ENCODE measurements at regions not wholly inside any gene's neighbourhood (a gene's known extent, or its start where the extent isn't known, plus 50 kb on each side); places are given as distances from the start of the nearest gene placed in this dataset.

- intact Hi-C loops (cut with DNase I; ENCODE audit: low total_unique reads) = no loop called here
- Histone ChIP-seq H3K27ac (no peak overlapping the region), H3K36me3 (no peaks in the 10 kb centered on the region), H3K4me3 (no peak overlapping the region), H3K9me3 (no peaks in the 10 kb centered on the region), H3K27me3 (peaks cover 0 to 89% of the 10 kb centered on the region in 2 donors), H3K4me1 (no peaks in the 10 kb centered on the region)
- DNase-seq (ENCODE audit: low spot score in 2 of 2) = no peak
- TF ChIP-seq POLR2A (IDR thresholded peaks at IDR 0.05) (no peak), CTCF (IDR thresholded peaks at IDR 0.05) (no peak), POLR2AphosphoS5 (IDR thresholded peaks at IDR 0.05) (no peak)
These were observed 188.0 kb downstream of the ENGASE start for GRCh38 chr17:79262624-79263023.

- intact Hi-C loops (cut with DNase I; ENCODE audit: low total_unique reads) = no loop called here
These were observed 186.9 kb downstream of the ENGASE start for GRCh38 chr17:79261355-79262072.

GRCh38 chr17:79258843-79259242 is 184.2 kb downstream of the ENGASE start:
- Histone ChIP-seq H3K36me3 (no peaks in the 10 kb centered on the region), H3K9me3 (no peaks in the 10 kb centered on the region), H3K27me3 (peaks cover 0 to 95% of the 10 kb centered on the region in 2 donors), H3K4me1 (no peaks in the 10 kb centered on the region), H3K27ac (no peak overlapping the region), H3K4me3 (no peak overlapping the region)
- TF ChIP-seq POLR2A (IDR thresholded peaks at IDR 0.05) = no peak
- no peak for TF ChIP-seq CTCF (IDR thresholded peaks at IDR 0.05)
- intact Hi-C loops (cut with DNase I; ENCODE audit: low total_unique reads) = no loop called here
- DNase-seq (ENCODE audit: low spot score in 2 of 2) = no peak

More at GRCh38 chr17:79261355-79262072, 186.9 kb downstream of the ENGASE start:
- no peak for TF ChIP-seq POLR2A (IDR thresholded peaks at IDR 0.05)
- TF ChIP-seq POLR2AphosphoS5 (IDR thresholded peaks at IDR 0.05) = no peak
- TF ChIP-seq CTCF (IDR thresholded peaks at IDR 0.05) = no peak
- H3K9me3 ChIP-seq = no peaks in the 10 kb centered on the region
- DNase-seq (ENCODE audit: low spot score in 2 of 2) = no peak
- no peak overlapping the region for H3K27ac ChIP-seq
- peaks cover 0 to 89% of the 10 kb centered on the region in 2 donors for H3K27me3 ChIP-seq
- no peak overlapping the region for H3K4me3 ChIP-seq
- no peaks in the 10 kb centered on the region for H3K36me3 ChIP-seq
- H3K4me1 ChIP-seq = no peaks in the 10 kb centered on the region

- intact Hi-C loops (cut with DNase I; ENCODE audit: low total_unique reads) = no loop called here
- Histone ChIP-seq H3K4me1 (no peaks in the 10 kb centered on the region), H3K27me3 (peaks cover 0 to 95% of the 10 kb centered on the region in 2 donors), H3K36me3 (no peaks in the 10 kb centered on the region), H3K9me3 (no peaks in the 10 kb centered on the region), H3K4me3 (no peak overlapping the region), H3K27ac (no peak overlapping the region)
- no peak for DNase-seq (ENCODE audit: low spot score in 2 of 2)
- TF ChIP-seq POLR2A (IDR thresholded peaks at IDR 0.05) = no peak
- no peak for TF ChIP-seq POLR2AphosphoS5 (IDR thresholded peaks at IDR 0.05)
- no peak for TF ChIP-seq CTCF (IDR thresholded peaks at IDR 0.05)
These were observed 183.4 kb downstream of the ENGASE start for GRCh38 chr17:79258041-79258440.

GRCh38 chr17:79255926-79256585 is 181.4 kb downstream of the ENGASE start:
- Histone ChIP-seq H3K9me3 (no peaks in the 10 kb centered on the region), H3K27me3 (peaks cover 0 to 94% of the 10 kb centered on the region in 2 donors), H3K4me1 (no peaks in the 10 kb centered on the region), H3K36me3 (no peaks in the 10 kb centered on the region), H3K27ac (no peak overlapping the region), H3K4me3 (no peak overlapping the region)
- intact Hi-C loops (cut with DNase I; ENCODE audit: low total_unique reads) = no loop called here
- no peak for DNase-seq (ENCODE audit: low spot score in 2 of 2)
- no peak for TF ChIP-seq POLR2AphosphoS5 (IDR thresholded peaks at IDR 0.05)
- no peak for TF ChIP-seq POLR2A (IDR thresholded peaks at IDR 0.05)
- no peak for TF ChIP-seq CTCF (IDR thresholded peaks at IDR 0.05)

Data from breast epithelium (tissue), 4 donors.